ENCODE measurements at regions not wholly inside any gene's neighbourhood (a gene's known extent, or its start where the extent isn't known, plus 50 kb on each side); places are given as distances from the start of the nearest gene placed in this dataset.

- DNase-seq (ENCODE audit: low read depth in 4 of 4, low spot score in 2 of 4) = no peak
Measured at GRCh38 chr10:31587691-31588090, 268.7 kb downstream of the ZEB1 start.

GRCh38 chr10:31586723-31587638 lies 268.0 kb downstream of the ZEB1 start:
- DNase-seq (ENCODE audit: low read depth in 4 of 4, low spot score in 2 of 4) = no peak

GRCh38 chr10:31584876-31585275 lies 265.9 kb downstream of the ZEB1 start:
- no peak for DNase-seq (ENCODE audit: low read depth in 4 of 4, low spot score in 2 of 4)

- no peak for DNase-seq (ENCODE audit: low read depth in 4 of 4, low spot score in 2 of 4)
Measured at GRCh38 chr10:31584098-31584631, 265.1 kb downstream of the ZEB1 start.

- DNase-seq (ENCODE audit: low read depth in 4 of 4, low spot score in 2 of 4) = no peak
Measured at GRCh38 chr10:31583293-31583692, 264.3 kb downstream of the ZEB1 start.

GRCh38 chr10:31582365-31583052 lies 263.5 kb downstream of the ZEB1 start:
- DNase-seq (ENCODE audit: low read depth in 4 of 4, low spot score in 2 of 4) = peak in 2 of 4 donors; percentile 16 to 28

- DNase-seq (ENCODE audit: low read depth in 4 of 4, low spot score in 2 of 4) = no peak
Measured at GRCh38 chr10:31581741-31582323, 262.8 kb downstream of the ZEB1 start.

- no peak for DNase-seq (ENCODE audit: low read depth in 4 of 4, low spot score in 2 of 4)
Measured at GRCh38 chr10:31580646-31581045, 261.6 kb downstream of the ZEB1 start.

Data from left renal cortex interstitium (tissue), 4 donors.